Keratinocyte (primary cell): ENCODE measurements at regions not wholly inside any gene's neighbourhood (a gene's known extent, or its start where the extent isn't known, plus 50 kb on each side); places are given as distances from the start of the nearest gene placed in this dataset.

Source experiments
- DNase-seq: peaks from one replicate; pipeline ENCODE4 v3.0.0-alpha.2; 2011; ENCODE audit warnings: low read depth, missing footprints, low spot score
- FAIRE-seq: peaks from 2 replicates; lab custom pipeline; 2011; peaks lifted over from hg19 to GRCh38; lab: Jason Lieb, UNC
- H2AFZ ChIP-seq: 2 replicates; pipeline ENCODE4 v1.6.0; 2012; ENCODE audit warnings: low read length, control low read depth, inconsistent platforms; ENCODE audit not compliant: control insufficient read depth
- H3K27ac ChIP-seq: 2 replicates; pipeline ENCODE4 v1.5.1; 2011; ENCODE audit warnings: low read length; ENCODE audit not compliant: control insufficient read depth, insufficient read depth
- H3K27me3 ChIP-seq: 3 replicates; pipeline ENCODE4 v1.6.0; 2011; ENCODE audit warnings: low read length; ENCODE audit not compliant: control insufficient read depth, insufficient read depth; ENCODE audit errors: extremely low read depth
- H3K36me3 ChIP-seq, 2 experiments: 2 replicates in 1 of 2; 3 replicates in 1 of 2; pipeline ENCODE4 v1.5.1; 2011; ENCODE audit warnings: low read length in 2 of 2, mild to moderate bottlenecking in 1 of 2; ENCODE audit not compliant: control insufficient read depth in 2 of 2, insufficient read depth in 2 of 2; ENCODE audit errors: extremely low read depth in 1 of 2
- H3K4me1 ChIP-seq: 3 replicates; pipeline ENCODE4 v1.5.1; 2011; ENCODE audit warnings: low read length; ENCODE audit not compliant: control insufficient read depth, insufficient read depth; ENCODE audit errors: extremely low read depth
- H3K4me2 ChIP-seq: 3 replicates; pipeline ENCODE4 v1.6.0; 2011; ENCODE audit warnings: low read depth, low read length; ENCODE audit not compliant: control insufficient read depth, insufficient read depth; ENCODE audit errors: extremely low read depth
- H3K4me3 ChIP-seq, 3 experiments: fragments of 200-600 bp in 1 of 3; sonication (generic) in 1 of 3; 2 replicates in 2 of 3; 3 replicates in 1 of 3; pipeline ENCODE4 v1.5.1; 2011 to 2016; ENCODE audit warnings: low read length in 3 of 3, mild to moderate bottlenecking in 3 of 3, control low read depth in 2 of 3, inconsistent platforms in 1 of 3, low read depth in 1 of 3, mixed read lengths in 1 of 3, mixed run types in 1 of 3, moderate library complexity in 1 of 3; ENCODE audit not compliant: control insufficient read depth in 2 of 3, insufficient read depth in 2 of 3; ENCODE audit errors: extremely low read depth in 1 of 3
- H3K79me2 ChIP-seq: 2 replicates; pipeline ENCODE4 v1.6.0; 2012; ENCODE audit warnings: low read length; ENCODE audit not compliant: control insufficient read depth, insufficient read depth
- H3K9ac ChIP-seq: 3 replicates; pipeline ENCODE4 v1.6.0; 2011; ENCODE audit warnings: low read length; ENCODE audit not compliant: control insufficient read depth, insufficient read depth; ENCODE audit errors: extremely low read depth
- H3K9me1 ChIP-seq: 3 replicates; pipeline ENCODE4 v1.6.0; 2011; ENCODE audit warnings: low read length; ENCODE audit not compliant: control insufficient read depth, insufficient read depth; ENCODE audit errors: extremely low read depth
- H3K9me3 ChIP-seq: 2 replicates; pipeline ENCODE4 v1.5.1; 2012; ENCODE audit warnings: low read depth, low read length; ENCODE audit not compliant: control insufficient read depth
- H4K20me1 ChIP-seq: 3 replicates; pipeline ENCODE4 v1.6.0; 2011; ENCODE audit warnings: low read length; ENCODE audit not compliant: control insufficient read depth, insufficient read depth; ENCODE audit errors: extremely low read depth
- EZH2 ChIP-seq: IDR thresholded peaks from one replicate; pipeline ENCODE4 v1.6.1; 2012; ENCODE audit warnings: inconsistent platforms, mild to moderate bottlenecking, low read length, moderate library complexity
- dilution Hi-C: fragments of 300-500 bp; cut with MboI; formaldehyde crosslinking; loops from one replicate; pipeline ENCODE4 v1.7.0; 2020; ENCODE audit warnings: low sequenced_read_pairs; ENCODE audit not compliant: extremely low pct_ligation_motif_present
- TF ChIP-seq, protein P1 (sequence below), 3 experiments: IDR thresholded peaks in 1 of 3; conservative IDR thresholded peaks in 1 of 3; optimal IDR thresholded peaks in 1 of 3; 2 replicates in 2 of 3; 3 replicates in 1 of 3; pipeline versions ENCODE3 to v1.5.1; 2011; ENCODE audit warnings: low read length in 3 of 3, mild to moderate bottlenecking in 3 of 3, moderate library complexity in 2 of 3, control low read depth in 1 of 3, inconsistent platforms in 1 of 3; ENCODE audit not compliant: insufficient read depth in 2 of 3; ENCODE audit errors: extremely low read depth in 1 of 3

DNA sequence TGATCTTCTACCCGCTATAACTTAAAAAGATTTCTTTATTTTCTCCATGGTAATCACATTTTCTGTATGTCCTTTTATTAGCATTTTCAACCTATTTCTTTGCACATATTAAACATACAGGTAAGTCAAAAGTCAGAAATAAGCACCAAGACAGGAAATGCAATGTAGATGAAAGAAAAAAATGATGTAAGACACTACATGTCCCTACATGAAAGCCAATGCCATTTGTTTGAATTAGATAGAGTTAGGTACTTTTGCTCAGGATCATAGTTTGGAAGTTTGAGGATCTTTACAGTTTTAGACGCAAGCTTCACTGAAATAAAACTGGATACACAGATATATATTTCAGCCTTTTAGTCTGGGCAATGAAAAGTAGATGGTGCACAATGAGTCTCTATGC lies 453.1 kb upstream of the MEF2C start:
- no peak overlapping the region for H2AFZ ChIP-seq
- H3K36me3 ChIP-seq = no peaks in the 10 kb centered on the region
- H3K9me3 ChIP-seq = no peaks in the 10 kb centered on the region
- no peaks in the 10 kb centered on the region for H3K79me2 ChIP-seq
- H3K4me1 ChIP-seq = peaks cover 4% of the 10 kb centered on the region
- H3K9me1 ChIP-seq = no peaks in the 10 kb centered on the region
- no peaks in the 10 kb centered on the region for H3K27me3 ChIP-seq
- dilution Hi-C loops = loop anchor here (25.0 kb wide), 1 partner anchor 599 kb away; no protein-coding TSS in a partner anchor
- no peak for FAIRE-seq
- no peaks in the 10 kb centered on the region for H4K20me1 ChIP-seq
- H3K4me3 ChIP-seq = no peak overlapping the region
- no peak overlapping the region for H3K27ac ChIP-seq
- no peak overlapping the region for H3K9ac ChIP-seq
- TF ChIP-seq EZH2 = no peak
- no peak overlapping the region for H3K4me2 ChIP-seq
- no peak for DNase-seq

DNA sequence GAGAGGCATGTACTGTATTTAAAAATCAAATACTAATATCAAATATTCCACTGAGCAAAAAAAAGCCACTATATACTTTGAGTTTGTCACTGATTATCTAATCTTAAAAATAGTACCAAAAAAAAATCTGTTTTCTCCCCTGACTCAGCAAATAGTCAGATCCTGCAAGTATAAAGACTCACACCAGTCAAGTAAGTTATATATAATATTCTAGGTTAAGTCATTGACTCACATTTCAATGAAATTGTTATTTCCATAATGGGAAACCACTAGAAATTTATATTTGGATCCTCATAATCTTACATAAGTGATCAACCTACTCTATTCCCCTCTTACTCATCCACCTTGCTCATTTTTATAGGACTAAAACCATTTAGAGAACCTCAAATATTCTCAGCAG lies 447.2 kb upstream of the MEF2C start:
- no peak for FAIRE-seq
- no peak overlapping the region for H2AFZ ChIP-seq
- H3K9ac ChIP-seq = no peak overlapping the region
- no peak for DNase-seq
- TF ChIP-seq EZH2 = no peak
- TF ChIP-seq, protein P1, sequence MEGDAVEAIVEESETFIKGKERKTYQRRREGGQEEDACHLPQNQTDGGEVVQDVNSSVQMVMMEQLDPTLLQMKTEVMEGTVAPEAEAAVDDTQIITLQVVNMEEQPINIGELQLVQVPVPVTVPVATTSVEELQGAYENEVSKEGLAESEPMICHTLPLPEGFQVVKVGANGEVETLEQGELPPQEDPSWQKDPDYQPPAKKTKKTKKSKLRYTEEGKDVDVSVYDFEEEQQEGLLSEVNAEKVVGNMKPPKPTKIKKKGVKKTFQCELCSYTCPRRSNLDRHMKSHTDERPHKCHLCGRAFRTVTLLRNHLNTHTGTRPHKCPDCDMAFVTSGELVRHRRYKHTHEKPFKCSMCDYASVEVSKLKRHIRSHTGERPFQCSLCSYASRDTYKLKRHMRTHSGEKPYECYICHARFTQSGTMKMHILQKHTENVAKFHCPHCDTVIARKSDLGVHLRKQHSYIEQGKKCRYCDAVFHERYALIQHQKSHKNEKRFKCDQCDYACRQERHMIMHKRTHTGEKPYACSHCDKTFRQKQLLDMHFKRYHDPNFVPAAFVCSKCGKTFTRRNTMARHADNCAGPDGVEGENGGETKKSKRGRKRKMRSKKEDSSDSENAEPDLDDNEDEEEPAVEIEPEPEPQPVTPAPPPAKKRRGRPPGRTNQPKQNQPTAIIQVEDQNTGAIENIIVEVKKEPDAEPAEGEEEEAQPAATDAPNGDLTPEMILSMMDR (optimal IDR thresholded peaks at IDR 0.05 in 1 of 3, IDR thresholded peaks at IDR 0.05 in 1 of 3, conservative IDR thresholded peaks at IDR 0.05 in 1 of 3; ENCODE audit: extremely low read depth in 1 of 3, insufficient read depth in 2 of 3, low read length in 3 of 3) = no peak
- H4K20me1 ChIP-seq = no peaks in the 10 kb centered on the region
- no peaks in the 10 kb centered on the region for H3K79me2 ChIP-seq
- no peaks in the 10 kb centered on the region for H3K27me3 ChIP-seq
- H3K27ac ChIP-seq = no peak overlapping the region
- H3K9me1 ChIP-seq = no peaks in the 10 kb centered on the region
- no peaks in the 10 kb centered on the region for H3K4me1 ChIP-seq
- no peak overlapping the region for H3K4me2 ChIP-seq
- no peaks in the 10 kb centered on the region for H3K36me3 ChIP-seq
- no peaks in the 10 kb centered on the region for H3K9me3 ChIP-seq
- dilution Hi-C loops = loop anchor here (25.0 kb wide), 1 partner anchor 593 kb away; no protein-coding TSS in a partner anchor
- no peak overlapping the region for H3K4me3 ChIP-seq

- Histone ChIP-seq H3K36me3 (no peaks in the 10 kb centered on the region), H3K9ac (no peak overlapping the region), H3K27ac (no peak overlapping the region), H3K27me3 (no peaks in the 10 kb centered on the region), H3K4me2 (no peak overlapping the region), H3K9me1 (no peaks in the 10 kb centered on the region), H4K20me1 (no peaks in the 10 kb centered on the region), H2AFZ (no peak overlapping the region), H3K79me2 (no peaks in the 10 kb centered on the region), H3K4me1 (no peaks in the 10 kb centered on the region), H3K4me3 (no peak overlapping the region), H3K9me3 (no peaks in the 10 kb centered on the region)
- dilution Hi-C loops = loop anchor here (25.0 kb wide), 1 partner anchor 590 kb away; no protein-coding TSS in a partner anchor
- no peak for DNase-seq
- FAIRE-seq = no peak
- TF ChIP-seq EZH2 = no peak
- TF ChIP-seq, protein P1 (optimal IDR thresholded peaks at IDR 0.05 in 1 of 3, IDR thresholded peaks at IDR 0.05 in 1 of 3, conservative IDR thresholded peaks at IDR 0.05 in 1 of 3; ENCODE audit: extremely low read depth in 1 of 3, insufficient read depth in 2 of 3, low read length in 3 of 3) = no peak
Observed at GRCh38 chr5:89327608-89328007, 444.6 kb upstream of the MEF2C start.
